SK-N-SH (cell line): ENCODE measurements at regions not wholly inside any gene's neighbourhood (a gene's known extent, or its start where the extent isn't known, plus 50 kb on each side); places are given as distances from the start of the nearest gene placed in this dataset.

Experiments used
- CTCF ChIA-PET: fragments of 300-600, 350-600 bp; formaldehyde crosslinking; extraction: SDS; loops from one replicate; lab custom pipeline; 2021; lab: Yijun Ruan, JAX
- POLR2A ChIA-PET: fragments of 350-600 bp; sonication (Branson Sonifier 250); formaldehyde crosslinking; extraction: SDS; loops from one replicate; lab custom pipeline; 2020; ENCODE audit warnings: antibody characterized with exemption, inconsistent platforms; lab: Yijun Ruan, JAX
- DNase-seq: peaks from one replicate; pipeline ENCODE4 v3.0.0; 2012
- H2AFZ ChIP-seq: fragments of 200-600 bp; sonication (generic); 2 replicates; pipeline ENCODE4 v1.8.1; 2016; ENCODE audit warnings: antibody characterized with exemption, mild to moderate bottlenecking, low read depth
- H3F3A ChIP-seq: fragments of 200-600 bp; sonication (generic); replicated peaks from 2 replicates; pipeline ENCODE3; 2016; ENCODE audit warnings: antibody characterized with exemption, mild to moderate bottlenecking; ENCODE audit not compliant: insufficient read depth
- H3K27ac ChIP-seq, 2 experiments: fragments of 200-500 bp in 1 of 2; fragments of 200-600 bp in 1 of 2; sonication (Bioruptor generic) in 1 of 2; sonication (generic), shearing (Covaris generic) in 1 of 2; 2 replicates each; pipeline versions ENCODE4 v1.5.1 to v1.6.1; 2014 to 2016; ENCODE audit warnings: low read depth in 2 of 2, inconsistent platforms in 1 of 2, low read length in 1 of 2, mild to moderate bottlenecking in 1 of 2, mixed read lengths in 1 of 2
- H3K27me3 ChIP-seq: fragments of 200-600 bp; sonication (generic), shearing (Covaris generic); 2 replicates; pipeline ENCODE4 v1.6.1; 2016; ENCODE audit warnings: mixed run types; ENCODE audit not compliant: insufficient read depth
- H3K36me3 ChIP-seq, 2 experiments: fragments of 200-500 bp in 1 of 2; fragments of 200-600 bp in 1 of 2; sonication (Bioruptor generic) in 1 of 2; sonication (generic) in 1 of 2; replicated peaks in 1 of 2; 2 replicates each; pipeline versions ENCODE3 to v1.5.1; 2014 to 2016; ENCODE audit warnings: low read length in 1 of 2, mild to moderate bottlenecking in 1 of 2; ENCODE audit not compliant: insufficient read depth in 2 of 2, control insufficient read depth in 1 of 2
- H3K4me1 ChIP-seq, 2 experiments: fragments of 200-500 bp in 1 of 2; fragments of 200-600 bp in 1 of 2; sonication (Bioruptor generic) in 1 of 2; sonication (generic), shearing (Covaris generic) in 1 of 2; 2 replicates each; pipeline versions ENCODE4 v1.5.1 to v1.6.1; 2014 to 2016; ENCODE audit warnings: low read depth in 1 of 2, low read length in 1 of 2, mixed run types in 1 of 2; ENCODE audit not compliant: insufficient read depth in 2 of 2, control insufficient read depth in 1 of 2
- H3K4me2 ChIP-seq: fragments of 200-600 bp; sonication (generic), shearing (Covaris generic); 2 replicates; pipeline ENCODE4 v1.6.1; 2017; ENCODE audit warnings: mixed run types
- H3K4me3 ChIP-seq, 2 experiments: fragments of 200-500 bp in 1 of 2; fragments of 200-600 bp in 1 of 2; sonication (Bioruptor generic) in 1 of 2; sonication (generic), shearing (Covaris generic) in 1 of 2; 2 replicates each; pipeline versions ENCODE4 v1.5.1 to v1.8.1; 2014 to 2016; ENCODE audit warnings: low read depth in 2 of 2, inconsistent platforms in 1 of 2, low read length in 1 of 2, mild to moderate bottlenecking in 1 of 2, mixed read lengths in 1 of 2, moderate library complexity in 1 of 2
- H3K79me2 ChIP-seq: fragments of 200-600 bp; sonication (generic); 2 replicates; pipeline ENCODE4 v1.8.1; 2017; ENCODE audit warnings: mild to moderate bottlenecking; ENCODE audit not compliant: insufficient read depth
- H3K9ac ChIP-seq: fragments of 200-600 bp; sonication (generic); 2 replicates; pipeline ENCODE4 v1.6.1; 2017; ENCODE audit warnings: mixed run types
- H3K9me2 ChIP-seq: fragments of 200-600 bp; sonication (generic); 2 replicates; pipeline ENCODE4 v1.6.1; 2017; ENCODE audit warnings: mixed run types
- H3K9me3 ChIP-seq: fragments of 200-600 bp; sonication (generic); 2 replicates; pipeline ENCODE4 v1.6.1; 2017; ENCODE audit warnings: mixed run types, mild to moderate bottlenecking, moderate library complexity
- H4K20me1 ChIP-seq: fragments of 200-600 bp; sonication (generic); 2 replicates; pipeline ENCODE4 v1.6.1; 2017; ENCODE audit warnings: mild to moderate bottlenecking, mixed run types; ENCODE audit not compliant: insufficient read depth
- FOSL2 ChIP-seq: IDR thresholded peaks from 2 replicates; pipeline ENCODE4 v1.4.0; 2012; ENCODE audit warnings: low read depth, mild to moderate bottlenecking, moderate library complexity, borderline replicate concordance
- MEF2A ChIP-seq: IDR thresholded peaks from 2 replicates; pipeline ENCODE4 v1.4.0; 2012; ENCODE audit warnings: low read depth, borderline replicate concordance
- NRF1 ChIP-seq: IDR thresholded peaks from 2 replicates; pipeline ENCODE4 v1.6.1; 2012; ENCODE audit warnings: low read depth, mild to moderate bottlenecking, low read length
- POLR2AphosphoS5 ChIP-seq: IDR thresholded peaks from 2 replicates; pipeline ENCODE4 v1.6.1; 2012; ENCODE audit warnings: low read depth, low read length
- RCOR1 ChIP-seq: fragments of 150-350 bp; IDR thresholded peaks from 2 replicates; pipeline ENCODE4 v1.6.1; 2017; ENCODE audit warnings: antibody characterized with exemption, low read length
- RFX5 ChIP-seq: IDR thresholded peaks from 2 replicates; pipeline ENCODE4 v1.6.1; 2012; ENCODE audit warnings: mild to moderate bottlenecking, improper control_type of control experiment, low read length
- ZBTB33 ChIP-seq: IDR thresholded peaks from 2 replicates; pipeline ENCODE4 v1.4.0; 2012; ENCODE audit warnings: low read depth, borderline replicate concordance
- WGBS: methylation state at CpG from one replicate; pipeline ENCODE4 v1.1.6; 2017; ENCODE audit warnings: low lambda C conversion rate; 5-methylcytosine and 5-hydroxymethylcytosine counted together

GRCh38 chr7:69228212-69228811, 370.0 kb upstream of the AUTS2 start:
- Histone ChIP-seq H3K9ac (no peak overlapping the region), H3K4me2 (no peak overlapping the region), H3K4me3 (no peak overlapping the region), H3K27me3 (no peaks in the 10 kb centered on the region), H3K27ac (no peak overlapping the region), H2AFZ (no peak overlapping the region), H3K9me2 (no peaks in the 10 kb centered on the region), H4K20me1 (no peaks in the 10 kb centered on the region), H3F3A (no peaks in the 10 kb centered on the region), H3K79me2 (no peaks in the 10 kb centered on the region), H3K4me1 (peaks cover 0 to 5% of the 10 kb centered on the region in 2 experiments; a peak in 1 of 4 replicates), H3K36me3 (no peaks in the 10 kb centered on the region), H3K9me3 (no peaks in the 10 kb centered on the region)
- TF ChIP-seq NRF1 (no peak), RFX5 (no peak), ZBTB33 (no peak), MEF2A (no peak)
- no peak for DNase-seq
- WGBS = 72% methylated on average over 5 of the region's 5 CpGs
- CTCF ChIA-PET = interaction anchor here (0.6 kb wide), 1 partner anchor 271 kb away, joined by 3 read pairs; no protein-coding TSS in a partner anchor
- POLR2A ChIA-PET = no interaction called here

GRCh38 chr7:69232445-69233376, 365.6 kb upstream of the AUTS2 start:
- ChIA-PET CTCF (no interaction called here), POLR2A (no interaction called here)
- no peak for DNase-seq
- H3K4me2 ChIP-seq = no peak overlapping the region
- no peaks in the 10 kb centered on the region for H3K4me1 ChIP-seq
- H3K27me3 ChIP-seq = no peaks in the 10 kb centered on the region
- no peak for TF ChIP-seq FOSL2
- no peak for TF ChIP-seq RCOR1
- TF ChIP-seq POLR2AphosphoS5 = no peak
- no peak for TF ChIP-seq NRF1
- no peak for TF ChIP-seq ZBTB33
- no peaks in the 10 kb centered on the region for H3K79me2 ChIP-seq
- H3K27ac ChIP-seq = no peak overlapping the region
- H3K4me3 ChIP-seq = no peak overlapping the region
- 62% methylated on average over 21 of the region's 21 CpGs for WGBS
- no peaks in the 10 kb centered on the region for H4K20me1 ChIP-seq
- H3F3A ChIP-seq = no peaks in the 10 kb centered on the region
- no peaks in the 10 kb centered on the region for H3K9me3 ChIP-seq
- no peaks in the 10 kb centered on the region for H3K36me3 ChIP-seq
- no peak overlapping the region for H2AFZ ChIP-seq
- no peaks in the 10 kb centered on the region for H3K9me2 ChIP-seq
- H3K9ac ChIP-seq = no peak overlapping the region
